Activated CD4-positive, alpha-beta T cell treated with anti-CD3 and anti-CD28 coated beads, Interleukin-2, amount 50 U/mL, for 16 hours (primary cell): ENCODE measurements at regions not wholly inside any gene's neighbourhood (a gene's known extent, or its start where the extent isn't known, plus 50 kb on each side); places are given as distances from the start of the nearest gene placed in this dataset.

Experiments
- DNase-seq: peaks from one replicate; pipeline ENCODE4 v3.0.0-alpha.2; 2020

DNA sequence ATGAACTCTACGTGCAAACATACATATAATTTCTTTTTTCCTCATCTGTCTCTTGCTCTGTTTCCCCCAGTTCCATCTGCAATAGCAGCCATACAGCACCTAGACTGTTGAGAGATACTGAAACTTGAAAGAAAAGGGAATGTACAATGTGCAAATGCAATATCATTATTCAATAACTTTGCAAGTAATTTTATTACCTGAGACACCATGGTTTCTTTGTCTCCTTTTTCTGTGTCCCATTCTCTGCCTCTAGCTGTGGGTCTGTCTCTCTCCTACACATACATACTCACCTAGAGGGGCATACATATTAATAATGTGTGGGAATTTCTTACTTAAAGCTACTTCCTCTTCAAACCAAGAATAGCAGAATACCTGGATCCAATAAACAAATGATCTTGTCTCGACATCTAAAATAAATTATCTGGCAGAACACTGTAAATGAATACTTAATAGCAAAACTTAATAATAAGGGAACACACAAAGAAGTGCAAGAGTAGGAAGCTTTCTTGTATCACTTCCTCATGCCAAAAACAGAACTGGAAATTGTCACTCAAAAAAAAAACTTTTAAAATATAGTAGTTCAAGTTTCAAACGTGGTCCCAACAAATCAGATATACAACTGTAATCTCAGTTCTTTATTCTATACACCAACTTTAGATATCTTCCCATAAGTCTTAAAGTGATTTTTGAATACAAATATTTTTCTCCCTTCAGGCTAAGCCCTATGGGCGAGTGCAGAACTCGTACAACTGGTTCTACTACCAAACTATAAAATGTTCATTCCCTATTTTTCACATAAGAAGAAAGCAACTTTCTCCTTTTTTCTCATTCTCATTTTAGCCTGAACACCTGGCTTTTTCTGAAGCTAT is 194.6 kb downstream of the NRIP1 start:
- no peak for DNase-seq

GRCh38 chr21:14866859-14867765 is 197.7 kb downstream of the NRIP1 start:
- DNase-seq = no peak

- DNase-seq = peak; percentile 26
Measured at GRCh38 chr21:14864211-14865021, 200.4 kb downstream of the NRIP1 start.

DNA sequence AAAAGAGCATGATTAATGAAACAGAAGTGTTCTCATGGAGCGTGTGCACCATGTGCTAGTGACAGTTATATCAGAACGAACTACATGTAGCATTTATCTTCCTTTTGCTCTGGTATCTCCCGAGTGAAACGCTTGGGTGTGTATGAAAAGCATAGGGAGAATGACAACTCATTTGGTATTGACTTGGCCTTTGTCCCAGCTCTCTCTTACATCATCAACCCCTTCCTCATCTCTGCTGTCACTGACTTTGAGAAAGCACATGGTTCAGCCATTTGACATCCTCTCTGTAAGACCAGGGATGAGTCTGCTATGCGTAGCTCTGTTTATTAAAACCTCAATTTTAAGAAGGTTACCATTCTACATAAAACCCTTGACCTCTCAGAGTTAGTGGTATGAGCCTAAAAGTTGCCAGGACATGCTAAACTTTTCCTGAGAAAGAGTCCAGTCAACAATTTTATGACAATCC is 201.0 kb downstream of the NRIP1 start:
- no peak for DNase-seq

DNA sequence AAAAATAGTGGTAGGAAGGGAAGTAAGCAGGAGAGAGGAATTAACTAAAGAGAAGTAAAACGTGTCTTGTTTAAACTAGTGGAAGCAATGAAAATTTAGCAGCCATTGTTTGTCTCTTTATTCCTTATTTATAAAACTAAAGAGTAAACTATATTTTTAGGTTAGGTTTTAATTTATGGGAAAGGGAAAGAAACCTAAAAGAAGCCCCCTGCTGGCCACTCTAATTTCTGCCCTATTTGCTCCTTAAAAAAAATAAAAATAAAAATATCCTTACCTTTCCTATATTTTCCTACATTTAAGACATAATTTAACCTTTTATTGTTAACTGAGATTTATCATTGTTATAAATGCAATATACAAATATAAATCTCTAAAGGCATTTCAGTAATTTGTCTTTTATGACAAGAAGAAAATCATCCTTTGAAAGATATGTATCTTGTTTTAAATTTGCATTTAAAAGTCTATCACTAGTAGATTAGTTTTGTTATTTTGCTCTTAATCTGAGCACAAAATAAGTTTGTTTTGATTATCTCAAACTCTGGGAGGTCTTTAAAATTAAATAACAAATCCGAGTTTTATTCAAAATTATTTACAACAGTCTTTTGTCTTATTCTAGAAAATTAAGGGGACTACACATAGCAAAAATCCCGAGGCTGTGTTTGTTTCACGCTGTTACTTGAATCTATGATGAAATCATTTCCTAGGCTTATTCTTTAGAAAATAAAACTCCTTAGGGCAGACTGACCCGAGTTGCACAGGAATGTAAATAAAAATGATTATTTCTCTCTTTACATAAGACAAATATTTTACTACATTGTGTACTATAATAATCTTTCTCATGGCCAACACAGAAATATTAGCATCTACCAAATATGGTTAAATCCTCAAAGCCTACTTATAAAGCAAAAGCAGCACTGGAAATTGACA is 201.7 kb downstream of the NRIP1 start:
- no peak for DNase-seq

DNA sequence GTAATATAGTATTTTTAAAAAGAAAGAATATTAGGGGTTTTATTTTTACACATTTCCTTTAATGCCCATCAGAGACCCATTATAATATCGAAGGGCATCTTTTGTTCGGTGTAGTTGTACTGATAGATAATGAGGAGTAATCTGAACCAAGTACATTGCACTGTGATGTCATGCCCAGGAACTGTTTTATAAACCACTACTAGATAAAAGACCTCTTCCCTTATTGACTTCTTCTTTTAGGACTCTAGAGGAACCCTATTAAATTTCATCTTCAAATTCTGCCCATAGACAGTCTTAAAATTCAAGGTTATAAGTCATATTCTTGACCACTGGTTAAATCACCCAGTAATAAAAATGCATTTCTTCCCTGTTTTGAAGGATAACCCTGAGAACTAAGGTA is 206.5 kb downstream of the NRIP1 start:
- DNase-seq = no peak

DNA sequence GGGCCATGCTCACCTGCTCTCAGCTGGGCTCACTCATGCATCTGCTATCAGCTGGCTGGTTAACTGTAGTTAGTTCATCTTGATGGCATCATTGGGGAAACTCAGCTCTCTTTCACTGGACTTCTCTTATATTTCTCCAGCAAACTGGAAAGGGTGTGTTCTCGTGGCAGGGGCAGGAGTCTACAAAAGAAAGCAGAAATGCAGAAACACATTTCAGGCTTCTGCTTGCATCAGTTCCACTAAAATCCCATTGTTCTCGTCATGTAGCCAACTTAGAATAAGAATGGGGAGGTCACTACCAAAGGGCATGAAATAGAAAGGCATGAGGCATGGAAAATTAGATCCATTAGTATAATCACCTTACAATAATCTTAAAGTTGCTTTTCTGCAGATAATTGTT is 207.3 kb downstream of the NRIP1 start:
- DNase-seq = no peak

DNA sequence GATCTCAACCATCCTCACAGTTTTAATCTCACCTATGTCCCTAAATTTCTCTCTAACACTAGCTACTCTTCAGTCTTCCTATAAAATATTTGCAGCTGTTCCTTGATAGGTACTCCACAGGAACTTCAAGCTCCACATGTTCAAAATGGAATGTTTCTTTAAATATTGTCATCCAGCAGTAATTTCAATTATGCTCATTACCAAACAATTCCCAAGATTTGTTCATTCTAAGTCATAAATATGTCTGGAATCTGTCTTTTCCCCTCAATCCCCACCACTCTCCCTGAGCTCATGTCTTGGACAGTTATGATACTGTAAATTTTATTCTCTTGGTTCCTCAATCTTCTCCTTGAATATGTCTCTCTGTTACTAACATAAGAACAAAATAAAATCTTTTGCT is 214.4 kb downstream of the NRIP1 start:
- DNase-seq = no peak

DNA sequence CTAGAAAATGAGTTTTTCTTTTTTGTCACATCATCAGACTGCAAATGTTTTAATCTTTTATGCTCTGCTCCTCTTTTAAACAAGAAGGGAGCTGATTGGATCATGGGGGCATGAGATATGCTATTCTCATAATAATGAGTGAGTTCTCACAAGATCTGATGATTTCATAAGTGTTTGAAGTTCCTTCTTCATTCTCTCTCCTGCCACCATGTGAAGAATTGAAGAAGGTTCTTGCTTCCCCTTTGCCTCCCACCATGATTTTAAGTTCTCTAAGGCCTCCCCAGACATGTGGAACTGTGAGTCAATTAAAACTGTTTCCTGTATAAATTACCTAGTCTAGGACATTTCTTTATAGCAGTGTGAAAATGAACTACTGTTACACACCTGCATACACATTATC is 218.2 kb downstream of the NRIP1 start:
- no peak for DNase-seq

- DNase-seq = no peak
Measured at GRCh38 chr21:14844001-14844400, 220.8 kb downstream of the NRIP1 start.

DNA sequence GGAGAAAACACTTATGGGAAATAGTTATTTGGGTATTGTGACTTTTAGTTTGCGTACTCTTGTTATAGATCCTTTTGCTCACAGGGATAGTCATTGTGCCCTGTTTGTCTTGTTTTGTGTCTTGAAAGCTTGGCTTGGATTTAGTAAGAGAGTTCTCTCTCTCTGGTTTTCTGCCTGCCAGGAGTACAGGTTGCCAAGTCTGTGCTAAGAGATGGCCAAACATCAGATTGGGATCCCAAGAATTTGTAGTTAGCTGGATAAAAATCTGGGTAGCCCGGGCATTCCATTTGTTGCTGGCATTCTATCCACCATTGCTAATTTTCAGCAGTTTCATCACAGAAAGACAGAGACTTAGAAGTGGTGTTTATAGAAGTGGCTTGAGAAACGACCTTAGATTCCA is 222.2 kb downstream of the NRIP1 start:
- DNase-seq = no peak

GRCh38 chr21:14841511-14842472 is 223.0 kb downstream of the NRIP1 start:
- DNase-seq = no peak

DNA sequence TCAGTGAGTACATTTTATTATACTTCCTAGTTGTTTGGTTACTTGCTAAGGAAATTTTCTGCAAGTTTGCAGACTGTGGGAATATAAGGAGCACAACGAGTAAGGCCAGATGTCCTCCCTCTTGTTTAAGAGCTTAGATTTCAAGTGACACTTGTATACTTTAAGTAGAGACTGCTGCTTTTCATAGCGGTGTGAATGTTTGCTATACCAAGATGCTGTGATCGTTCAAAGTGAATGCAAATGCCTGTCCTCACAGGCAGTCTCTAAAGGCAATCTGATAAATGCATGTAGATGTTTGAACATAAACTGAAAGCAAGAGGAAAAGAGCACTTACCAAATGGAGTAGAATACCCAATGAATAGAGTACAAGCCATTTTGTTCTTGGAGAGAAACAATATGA is 226.4 kb downstream of the NRIP1 start:
- no peak for DNase-seq

DNA sequence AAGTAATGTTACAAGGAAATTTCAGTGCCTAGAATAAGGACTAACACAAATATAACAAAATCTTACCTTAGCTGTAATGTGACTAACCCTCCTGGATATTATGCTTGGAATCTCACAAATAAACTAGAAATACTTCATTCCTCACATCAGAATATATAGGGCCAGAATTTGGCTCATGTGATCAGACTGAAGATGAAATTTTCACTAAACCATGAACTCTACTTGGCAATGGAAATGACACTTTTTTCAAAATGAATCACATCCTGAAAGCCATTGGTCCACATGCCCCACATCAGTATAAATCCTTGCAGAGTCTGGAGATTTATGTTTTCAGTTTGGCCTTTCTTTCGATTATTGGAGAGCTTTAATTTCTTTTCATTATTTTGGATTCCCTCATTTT is 227.8 kb downstream of the NRIP1 start:
- DNase-seq = no peak

- no peak for DNase-seq
Measured at GRCh38 chr21:14833666-14834351, 231.0 kb downstream of the NRIP1 start.

DNA sequence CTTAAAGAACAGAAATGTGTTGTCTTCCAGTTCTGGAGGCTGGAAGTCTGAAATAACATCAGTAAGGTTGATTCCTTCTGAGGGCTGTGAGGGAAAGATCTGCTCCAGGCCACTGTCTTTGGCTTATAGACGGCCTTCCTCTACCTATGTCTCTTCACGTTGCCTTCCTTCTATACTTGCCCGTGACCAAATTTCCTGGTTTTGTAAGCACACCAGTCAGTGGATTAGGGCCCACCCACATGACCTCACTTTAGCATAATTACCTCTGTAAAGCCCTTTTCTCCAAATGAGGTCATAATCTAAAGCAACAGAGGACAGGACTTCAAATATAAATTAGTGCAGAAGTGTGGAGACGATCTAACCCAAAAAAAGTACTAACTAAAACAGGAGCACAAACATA is 231.6 kb downstream of the NRIP1 start:
- no peak for DNase-seq

GRCh38 chr21:14830307-14830706 is 234.5 kb downstream of the NRIP1 start:
- no peak for DNase-seq

DNA sequence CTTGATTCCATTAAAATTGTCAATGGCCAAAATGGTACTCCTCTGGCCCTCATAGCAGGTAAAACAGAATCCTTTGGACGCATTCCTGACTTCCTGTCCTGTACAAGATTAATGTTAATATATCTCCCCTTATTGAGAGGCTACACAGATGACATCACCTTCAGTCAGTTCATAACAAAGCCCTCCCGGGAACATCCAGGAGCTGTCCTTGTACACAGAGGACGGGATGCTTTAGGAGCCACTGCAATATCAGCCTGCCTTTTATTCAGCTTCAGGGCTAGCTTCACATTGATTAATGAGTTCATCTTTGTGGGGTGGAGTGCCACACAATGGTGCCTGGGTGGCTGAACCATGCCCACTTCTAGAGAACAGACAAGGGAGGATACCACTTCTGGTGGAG is 235.1 kb downstream of the NRIP1 start:
- no peak for DNase-seq

- no peak for DNase-seq
Measured at GRCh38 chr21:14827468-14827867, 237.3 kb downstream of the NRIP1 start.

- no peak for DNase-seq
Measured at GRCh38 chr21:14826630-14827029, 238.2 kb downstream of the NRIP1 start.
